VCaP (cell line): ENCODE measurements at regions not wholly inside any gene's neighbourhood (a gene's known extent, or its start where the extent isn't known, plus 50 kb on each side); places are given as distances from the start of the nearest gene placed in this dataset.

ENCODE experiments used
- H3K27ac ChIP-seq: fragments of 450-650 bp; 2 replicates; pipeline ENCODE4 v1.5.1; 2017
- CTCF ChIP-seq: fragments of 450-650 bp; conservative IDR thresholded peaks from 2 replicates; pipeline ENCODE4 v1.5.1; 2017; ENCODE audit warnings: mild to moderate bottlenecking, moderate library complexity

DNA sequence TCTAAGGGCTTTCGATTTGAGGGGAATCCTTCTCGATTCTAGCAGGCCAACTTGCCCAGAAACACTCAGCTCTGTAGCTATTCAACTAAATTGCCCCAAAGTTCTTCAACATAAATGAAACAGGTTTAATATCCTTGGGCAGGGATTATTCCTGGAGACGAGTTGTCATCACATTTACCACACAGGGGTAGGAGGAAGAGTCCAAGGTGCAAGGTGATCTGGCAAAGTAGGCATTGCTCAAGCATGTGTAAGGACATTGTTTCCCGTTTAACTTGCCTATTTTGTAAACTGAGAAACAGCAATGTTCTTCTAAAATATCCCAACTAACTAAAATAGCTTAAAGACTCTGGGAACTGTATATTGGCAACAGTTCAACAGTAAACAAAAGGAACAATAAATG is 814.3 kb downstream of the BCL11A start:
- H3K27ac ChIP-seq = no peak overlapping the region
- no peak for TF ChIP-seq CTCF

DNA sequence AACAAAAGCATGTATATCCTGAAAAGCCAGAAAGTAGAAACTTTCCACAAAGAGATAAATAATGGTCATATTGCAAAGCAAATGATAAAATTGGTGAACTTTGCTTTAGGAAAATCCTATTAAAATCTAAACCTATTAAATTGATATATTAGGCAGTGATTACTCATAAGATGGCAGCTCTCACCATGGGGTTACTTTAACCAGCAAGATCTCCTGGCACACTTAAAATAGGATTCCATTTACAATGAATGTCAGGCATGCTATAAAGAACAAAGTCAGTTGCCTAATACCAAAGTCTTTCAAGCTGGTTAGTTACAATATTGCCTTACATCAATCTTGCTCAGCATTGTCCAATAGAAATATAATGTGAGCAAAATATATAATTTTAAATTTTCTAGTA is 816.2 kb downstream of the BCL11A start:
- no peak overlapping the region for H3K27ac ChIP-seq
- TF ChIP-seq CTCF = no peak

DNA sequence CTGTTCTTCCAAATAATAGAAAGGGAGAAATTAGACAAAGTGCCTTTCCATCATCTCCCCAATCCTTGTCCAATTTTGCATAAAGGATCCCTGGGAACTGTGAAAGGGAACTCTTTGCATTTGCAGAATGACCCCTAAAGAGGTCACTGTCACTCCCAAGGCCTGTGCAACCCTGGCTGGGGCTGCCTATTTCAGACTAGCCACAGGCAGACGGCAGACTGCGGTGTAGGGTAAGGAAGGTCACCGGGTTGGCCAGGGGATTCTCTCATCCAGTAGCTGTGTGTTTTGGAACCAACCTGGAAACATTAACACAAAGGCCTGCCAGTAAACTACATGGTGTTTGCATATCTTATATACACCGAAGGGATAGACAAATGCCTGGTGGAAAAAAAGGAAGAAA is 818.7 kb downstream of the BCL11A start:
- TF ChIP-seq CTCF = no peak
- no peak overlapping the region for H3K27ac ChIP-seq

GRCh38 chr2:59733970-59734369 is 819.5 kb downstream of the BCL11A start:
- no peak overlapping the region for H3K27ac ChIP-seq
- no peak for TF ChIP-seq CTCF

- no peak for TF ChIP-seq CTCF
- no peak overlapping the region for H3K27ac ChIP-seq
These were observed 819.9 kb downstream of the BCL11A start for GRCh38 chr2:59733567-59733930.

DNA sequence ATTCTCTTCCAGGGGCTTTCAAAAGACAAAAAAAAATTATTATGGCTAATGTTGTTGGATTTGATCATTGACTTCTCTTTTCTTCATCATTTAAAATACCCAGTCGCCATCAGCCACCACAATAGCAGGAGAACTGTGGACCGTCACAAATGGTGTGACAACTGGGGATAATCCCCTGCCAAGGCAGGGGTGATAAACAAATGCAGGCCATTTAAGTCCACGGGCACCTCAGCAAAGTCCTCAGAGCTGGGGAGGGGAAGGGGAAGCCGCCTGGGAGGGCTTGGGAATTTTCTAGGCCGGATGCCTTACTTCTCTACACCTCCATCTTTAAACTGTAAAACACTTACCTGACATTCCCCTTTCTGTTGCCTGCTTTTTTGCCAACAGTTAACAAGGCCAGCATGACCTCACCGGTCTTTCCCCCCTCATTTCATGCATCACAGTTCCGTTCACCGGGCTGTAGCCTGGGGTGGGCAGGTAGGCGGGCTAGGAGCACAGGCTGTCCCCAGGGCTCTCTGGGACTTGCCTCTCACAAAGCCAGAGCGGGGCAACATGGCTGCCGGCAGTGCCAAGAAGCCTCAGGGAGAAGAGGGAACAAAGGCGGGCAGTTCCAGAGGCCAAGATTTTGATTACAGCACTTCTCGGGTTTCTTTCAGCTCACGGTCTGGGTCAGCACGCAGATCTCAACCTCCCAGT is 820.4 kb downstream of the BCL11A start:
- H3K27ac ChIP-seq = no peak overlapping the region
- no peak for TF ChIP-seq CTCF

DNA sequence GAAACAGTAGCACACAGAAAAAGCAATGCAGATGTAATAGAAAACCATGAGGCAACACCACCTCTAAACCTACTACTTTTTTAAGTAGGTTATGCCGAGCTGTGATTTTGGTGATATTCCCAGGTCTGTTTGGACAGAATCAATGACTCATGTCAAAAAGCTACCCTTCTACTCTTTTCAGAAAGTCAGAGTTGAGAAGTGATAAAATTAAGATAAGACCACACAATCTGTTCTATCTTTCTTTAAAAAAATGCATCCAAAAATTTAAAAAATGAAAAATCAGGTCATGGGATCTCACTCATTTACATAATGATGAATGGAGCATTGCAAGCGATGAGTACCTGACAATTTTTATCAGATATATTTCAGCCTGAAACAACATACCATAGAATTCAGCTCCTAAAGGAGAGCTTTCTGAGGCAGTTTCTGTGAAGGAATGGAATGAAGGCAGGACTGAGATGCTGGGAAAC is 826.3 kb downstream of the BCL11A start:
- no peak for TF ChIP-seq CTCF
- H3K27ac ChIP-seq = no peak overlapping the region
